Neuron (in vitro differentiated cells): ENCODE measurements at regions not wholly inside any gene's neighbourhood (a gene's known extent, or its start where the extent isn't known, plus 50 kb on each side); places are given as distances from the start of the nearest gene placed in this dataset.

ENCODE experiments used
- H2AFZ ChIP-seq: one replicate; pipeline ENCODE4 v1.6.1; 2013; ENCODE audit warnings: low read depth, mild to moderate bottlenecking, inconsistent platforms, low read length, moderate library complexity
- H3K27me3 ChIP-seq: one replicate; pipeline ENCODE4 v1.6.1; 2013; ENCODE audit warnings: low read length; ENCODE audit not compliant: insufficient read depth
- H3K36me3 ChIP-seq: one replicate; pipeline ENCODE4 v1.6.1; 2013; ENCODE audit warnings: low read length; ENCODE audit not compliant: insufficient read depth
- H3K4me1 ChIP-seq: one replicate; pipeline ENCODE4 v1.6.1; 2013; ENCODE audit warnings: low read length; ENCODE audit not compliant: insufficient read depth
- H3K4me3 ChIP-seq: 2 replicates; pipeline ENCODE4 v1.5.1; 2013; ENCODE audit warnings: mild to moderate bottlenecking, low read length, moderate library complexity
- H3K9me3 ChIP-seq: one replicate; pipeline ENCODE4 v1.6.1; 2013; ENCODE audit warnings: low read length

- H2AFZ ChIP-seq, result no peak overlapping the region
- H3K4me3 ChIP-seq, result no peak overlapping the region
- no peaks in the 10 kb centered on the region for H3K9me3 ChIP-seq
- no peaks in the 10 kb centered on the region for H3K4me1 ChIP-seq
- H3K27me3 ChIP-seq, result no peaks in the 10 kb centered on the region
- no peaks in the 10 kb centered on the region for H3K36me3 ChIP-seq
Measured at GRCh38 chr14:82710267-82710841, 1176.7 kb upstream of the SEL1L start.

GRCh38 chr14:82719617-82720016 lies 1186.0 kb upstream of the SEL1L start:
- Histone ChIP-seq H2AFZ (no peak overlapping the region), H3K4me3 (no peak overlapping the region), H3K9me3 (no peaks in the 10 kb centered on the region), H3K27me3 (no peaks in the 10 kb centered on the region), H3K4me1 (no peaks in the 10 kb centered on the region), H3K36me3 (no peaks in the 10 kb centered on the region)

GRCh38 chr14:82720431-82720830 lies 1186.8 kb upstream of the SEL1L start:
- Histone ChIP-seq H3K4me1 (no peaks in the 10 kb centered on the region), H3K4me3 (no peak overlapping the region), H3K9me3 (no peaks in the 10 kb centered on the region), H2AFZ (no peak overlapping the region), H3K36me3 (no peaks in the 10 kb centered on the region), H3K27me3 (no peaks in the 10 kb centered on the region)

GRCh38 chr14:82720946-82721345 lies 1187.3 kb upstream of the SEL1L start:
- H3K36me3 ChIP-seq, result no peaks in the 10 kb centered on the region
- no peaks in the 10 kb centered on the region for H3K27me3 ChIP-seq
- H3K4me1 ChIP-seq, result no peaks in the 10 kb centered on the region
- H3K4me3 ChIP-seq, result no peak overlapping the region
- no peaks in the 10 kb centered on the region for H3K9me3 ChIP-seq
- no peak overlapping the region for H2AFZ ChIP-seq

GRCh38 chr14:82724316-82724715 lies 1190.7 kb upstream of the SEL1L start:
- Histone ChIP-seq H3K36me3 (no peaks in the 10 kb centered on the region), H3K9me3 (no peaks in the 10 kb centered on the region), H3K4me1 (no peaks in the 10 kb centered on the region), H3K27me3 (no peaks in the 10 kb centered on the region), H2AFZ (no peak overlapping the region), H3K4me3 (no peak overlapping the region)

- Histone ChIP-seq H3K27me3 (no peaks in the 10 kb centered on the region), H3K4me1 (no peaks in the 10 kb centered on the region), H3K9me3 (no peaks in the 10 kb centered on the region), H3K36me3 (no peaks in the 10 kb centered on the region), H3K4me3 (no peak overlapping the region), H2AFZ (no peak overlapping the region)
Measured at GRCh38 chr14:82725213-82725612, 1191.6 kb upstream of the SEL1L start.

GRCh38 chr14:82731526-82731925 lies 1197.9 kb upstream of the SEL1L start:
- H3K4me1 ChIP-seq, result no peaks in the 10 kb centered on the region
- no peak overlapping the region for H2AFZ ChIP-seq
- H3K36me3 ChIP-seq, result no peaks in the 10 kb centered on the region
- H3K4me3 ChIP-seq, result no peak overlapping the region
- H3K9me3 ChIP-seq, result no peaks in the 10 kb centered on the region
- H3K27me3 ChIP-seq, result no peaks in the 10 kb centered on the region

- Histone ChIP-seq H3K4me3 (no peak overlapping the region), H3K9me3 (no peaks in the 10 kb centered on the region), H2AFZ (no peak overlapping the region), H3K36me3 (no peaks in the 10 kb centered on the region), H3K4me1 (no peaks in the 10 kb centered on the region), H3K27me3 (no peaks in the 10 kb centered on the region)
Measured at GRCh38 chr14:82740547-82740946, 1206.9 kb upstream of the SEL1L start.

- no peaks in the 10 kb centered on the region for H3K27me3 ChIP-seq
- H2AFZ ChIP-seq, result no peak overlapping the region
- no peaks in the 10 kb centered on the region for H3K9me3 ChIP-seq
- no peak overlapping the region for H3K4me3 ChIP-seq
- H3K4me1 ChIP-seq, result no peaks in the 10 kb centered on the region
- no peaks in the 10 kb centered on the region for H3K36me3 ChIP-seq
Measured at GRCh38 chr14:82755476-82755875, 1221.8 kb upstream of the SEL1L start.

GRCh38 chr14:82755923-82756322 lies 1222.3 kb upstream of the SEL1L start:
- H3K9me3 ChIP-seq, result no peaks in the 10 kb centered on the region
- no peaks in the 10 kb centered on the region for H3K36me3 ChIP-seq
- H3K27me3 ChIP-seq, result no peaks in the 10 kb centered on the region
- H2AFZ ChIP-seq, result no peak overlapping the region
- H3K4me3 ChIP-seq, result no peak overlapping the region
- no peaks in the 10 kb centered on the region for H3K4me1 ChIP-seq

GRCh38 chr14:82757776-82758175 lies 1224.1 kb upstream of the SEL1L start:
- H2AFZ ChIP-seq, result no peak overlapping the region
- no peaks in the 10 kb centered on the region for H3K4me1 ChIP-seq
- H3K27me3 ChIP-seq, result no peaks in the 10 kb centered on the region
- no peaks in the 10 kb centered on the region for H3K9me3 ChIP-seq
- H3K4me3 ChIP-seq, result no peak overlapping the region
- H3K36me3 ChIP-seq, result no peaks in the 10 kb centered on the region

- Histone ChIP-seq H3K4me3 (no peak overlapping the region), H3K27me3 (no peaks in the 10 kb centered on the region), H3K36me3 (no peaks in the 10 kb centered on the region)
Measured at GRCh38 chr14:82759656-82760055, 1226.0 kb upstream of the SEL1L start.

GRCh38 chr14:82766123-82766522 lies 1232.5 kb upstream of the SEL1L start:
- Histone ChIP-seq H3K4me1 (no peaks in the 10 kb centered on the region), H3K4me3 (no peak overlapping the region), H2AFZ (no peak overlapping the region), H3K9me3 (no peaks in the 10 kb centered on the region), H3K36me3 (no peaks in the 10 kb centered on the region), H3K27me3 (no peaks in the 10 kb centered on the region)

More at GRCh38 chr14:82759656-82760055, 1226.0 kb upstream of the SEL1L start:
- Histone ChIP-seq H2AFZ (no peak overlapping the region), H3K9me3 (no peaks in the 10 kb centered on the region), H3K4me1 (no peaks in the 10 kb centered on the region)

- no peaks in the 10 kb centered on the region for H3K9me3 ChIP-seq
- H3K36me3 ChIP-seq, result no peaks in the 10 kb centered on the region
- H3K4me1 ChIP-seq, result no peaks in the 10 kb centered on the region
- H2AFZ ChIP-seq, result no peak overlapping the region
- no peaks in the 10 kb centered on the region for H3K27me3 ChIP-seq
- no peak overlapping the region for H3K4me3 ChIP-seq
Measured at GRCh38 chr14:82766996-82767395, 1233.3 kb upstream of the SEL1L start.
